ENCODE measurements at regions not wholly inside any gene's neighbourhood (a gene's known extent, or its start where the extent isn't known, plus 50 kb on each side); places are given as distances from the start of the nearest gene placed in this dataset.
A peak's percentile ranks its signal among the peaks of the same experiment; 100 is the strongest.

- TF ChIP-seq, protein P1, sequence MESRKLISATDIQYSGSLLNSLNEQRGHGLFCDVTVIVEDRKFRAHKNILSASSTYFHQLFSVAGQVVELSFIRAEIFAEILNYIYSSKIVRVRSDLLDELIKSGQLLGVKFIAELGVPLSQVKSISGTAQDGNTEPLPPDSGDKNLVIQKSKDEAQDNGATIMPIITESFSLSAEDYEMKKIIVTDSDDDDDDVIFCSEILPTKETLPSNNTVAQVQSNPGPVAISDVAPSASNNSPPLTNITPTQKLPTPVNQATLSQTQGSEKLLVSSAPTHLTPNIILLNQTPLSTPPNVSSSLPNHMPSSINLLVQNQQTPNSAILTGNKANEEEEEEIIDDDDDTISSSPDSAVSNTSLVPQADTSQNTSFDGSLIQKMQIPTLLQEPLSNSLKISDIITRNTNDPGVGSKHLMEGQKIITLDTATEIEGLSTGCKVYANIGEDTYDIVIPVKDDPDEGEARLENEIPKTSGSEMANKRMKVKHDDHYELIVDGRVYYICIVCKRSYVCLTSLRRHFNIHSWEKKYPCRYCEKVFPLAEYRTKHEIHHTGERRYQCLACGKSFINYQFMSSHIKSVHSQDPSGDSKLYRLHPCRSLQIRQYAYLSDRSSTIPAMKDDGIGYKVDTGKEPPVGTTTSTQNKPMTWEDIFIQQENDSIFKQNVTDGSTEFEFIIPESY (IDR thresholded peaks at IDR 0.05) = no peak
- TF ChIP-seq PAX8 (IDR thresholded peaks at IDR 0.05) = no peak
- no peak for TF ChIP-seq JUNB (IDR thresholded peaks at IDR 0.05)
Measured at GRCh38 chr4:131459430-131460101, 1689.5 kb upstream of the PCDH10 start (continued).

DNA sequence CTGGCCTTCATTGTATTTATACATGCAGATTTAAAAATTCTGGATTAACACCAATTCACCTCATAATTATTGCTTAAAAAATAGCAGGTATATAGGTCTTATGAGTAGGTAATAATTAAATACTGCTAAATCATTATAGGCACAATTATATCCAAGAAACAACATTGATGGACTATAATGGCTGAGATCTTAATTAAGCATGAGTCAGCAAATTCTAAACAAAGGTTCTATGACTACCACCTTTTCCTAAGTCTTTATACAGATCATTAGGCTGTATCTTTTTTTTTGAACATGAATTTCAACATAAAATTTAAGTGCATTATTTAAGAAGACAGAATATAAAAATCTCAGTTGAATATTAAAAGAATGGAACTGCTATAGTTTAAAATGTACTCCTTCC, 1678.7 kb upstream of the PCDH10 start:
- Histone ChIP-seq H3K9me3 (replicated peaks; ENCODE audit: control insufficient read depth, insufficient read depth, low read length) (no peaks in the 10 kb centered on the region; the same call in 2 of the 3 replicates), H3K4me3 (no peak overlapping the region), H3K27me3 (replicated peaks in 1 of 2; ENCODE audit: control insufficient read depth in 2 of 2, insufficient read depth in 2 of 2, low read length in 1 of 2) (no peaks in the 10 kb centered on the region), H3K36me3 (ENCODE audit: control insufficient read depth in 2 of 2, insufficient read depth in 2 of 2, low read length in 1 of 2) (no peaks in the 10 kb centered on the region), H3K4me2 (ENCODE audit: control insufficient read depth, insufficient read depth) (no peak overlapping the region), H4K20me1 (ENCODE audit: control insufficient read depth, insufficient read depth) (no peaks in the 10 kb centered on the region), H3K79me2 (ENCODE audit: control insufficient read depth, insufficient read depth, low read length) (no peaks in the 10 kb centered on the region), H3K27ac (ENCODE audit: control insufficient read depth, insufficient read depth) (no peak overlapping the region), H2AFZ (ENCODE audit: control insufficient read depth, low read depth, low read length) (no peak overlapping the region), H3K4me1 (ENCODE audit: control insufficient read depth, insufficient read depth, low read length) (no peaks in the 10 kb centered on the region), H3K9ac (ENCODE audit: control insufficient read depth, insufficient read depth, low read length) (no peak overlapping the region)
- CTCF ChIA-PET = no interaction called here
- RAD21 ChIA-PET (ENCODE audit: unreplicated experiment) = no interaction called here
- SMC1A ChIA-PET (ENCODE audit: uncharacterized antibody, unreplicated experiment) = no interaction called here
- POLR2A ChIA-PET = no interaction called here
- in situ Hi-C loops (cut with MboI) = no loop called here
- no TSS peak for BruUV-seq (replicated peaks)
- ATAC-seq (no peak), FAIRE-seq (no peak), DNase-seq (ENCODE audit: low read depth, low spot score) (no peak)
- TF ChIP-seq NR2F1 (conservative IDR thresholded peaks at IDR 0.05) (no peak), BACH1 (IDR thresholded peaks at IDR 0.05; ENCODE audit: borderline replicate concordance) (0 out of 2 replicates have a peak, but pooled peaks have one; percentile 29), ATF7 (IDR thresholded peaks at IDR 0.05; ENCODE audit: low read depth) (0 out of 2 replicates have a peak, but pooled peaks have one; percentile 17)
- intact Hi-C loops (cut with micrococcal nuclease; ENCODE audit: unreplicated experiment) = no loop called here

Measured in GM12878 (cell line).